GM12892 (cell line): ENCODE measurements at regions not wholly inside any gene's neighbourhood (a gene's known extent, or its start where the extent isn't known, plus 50 kb on each side); places are given as distances from the start of the nearest gene placed in this dataset.

Experiments
- POLR2A ChIP-seq: IDR thresholded peaks from 2 replicates; pipeline ENCODE4 v1.6.1; 2011; ENCODE audit warnings: low read depth, low read length, control low read depth
- POLR2AphosphoS5 ChIP-seq: IDR thresholded peaks from 2 replicates; pipeline ENCODE4 v1.6.1; 2011; ENCODE audit warnings: low read depth, low read length, control low read depth
- TAF1 ChIP-seq: IDR thresholded peaks from 2 replicates; pipeline ENCODE4 v1.6.1; 2011; ENCODE audit warnings: low read depth, mild to moderate bottlenecking, control low read depth, low read length, borderline replicate concordance

- TF ChIP-seq POLR2A (no peak), POLR2AphosphoS5 (no peak), TAF1 (no peak)
These were observed 602.1 kb downstream of the SOX6 start for GRCh38 chr11:15754221-15754620.
